CD4-positive, alpha-beta memory T cell (primary cell): ENCODE measurements at regions not wholly inside any gene's neighbourhood (a gene's known extent, or its start where the extent isn't known, plus 50 kb on each side); places are given as distances from the start of the nearest gene placed in this dataset.

Experiments
- CTCF ChIA-PET: fragments of 350-600 bp; sonication (Branson Sonifier 250); formaldehyde crosslinking; loops from one replicate; lab custom pipeline; 2021; ENCODE audit warnings: inconsistent platforms; ENCODE audit not compliant: partially characterized antibody; lab: Charles Lee
- POLR2A ChIA-PET: fragments of 350-600 bp; sonication (Branson Sonifier 250); formaldehyde crosslinking; loops from one replicate; lab custom pipeline; 2021; ENCODE audit not compliant: partially characterized antibody; lab: Charles Lee
- DNase-seq, 5 donors: peaks; one replicate each; pipeline versions ENCODE4 v3.0.0 to v3.0.0-alpha.2; 2020 to 2022; ENCODE audit warnings: mixed read lengths in 1 of 5
- H3K27ac ChIP-seq: one replicate; pipeline ENCODE4 v1.7.0; 2013; ENCODE audit warnings: low read depth, low read length
- H3K27me3 ChIP-seq: 2 replicates; pipeline ENCODE4 v1.7.0; 2013; ENCODE audit warnings: mild to moderate bottlenecking, low read length, moderate library complexity; ENCODE audit not compliant: insufficient read depth
- H3K36me3 ChIP-seq: 2 replicates; pipeline ENCODE4 v1.7.0; 2013; ENCODE audit warnings: mild to moderate bottlenecking, low read length, moderate library complexity; ENCODE audit not compliant: insufficient read depth
- H3K4me1 ChIP-seq: 2 replicates; pipeline ENCODE4 v1.7.0; 2013; ENCODE audit warnings: mild to moderate bottlenecking, low read length, moderate library complexity; ENCODE audit not compliant: insufficient read depth
- H3K4me3 ChIP-seq, 2 donors: one replicate each; pipeline ENCODE4 v1.7.0; 2013; ENCODE audit warnings: low read length in 2 of 2, mild to moderate bottlenecking in 1 of 2
- H3K9me3 ChIP-seq, 2 donors: one replicate each; pipeline ENCODE4 v1.7.0; 2013; ENCODE audit warnings: low read length in 2 of 2, control low read depth in 1 of 2; ENCODE audit not compliant: control insufficient read depth in 1 of 2
- H3K27ac Mint-ChIP-seq, 7 donors: one replicate each; pipeline ENCODE4 v1.8.0; 2020 to 2021; ENCODE audit warnings: mixed read lengths in 7 of 7, mild to moderate bottlenecking in 6 of 7, inconsistent platforms in 3 of 7, moderate library complexity in 3 of 7
- H3K27me3 Mint-ChIP-seq, 2 donors: one replicate each; pipeline ENCODE4 v1.8.0; 2020 to 2021; ENCODE audit warnings: mixed read lengths in 2 of 2
- H3K36me3 Mint-ChIP-seq, 2 donors: one replicate each; pipeline ENCODE4 v1.8.0; 2020 to 2021; ENCODE audit warnings: mixed read lengths in 2 of 2, inconsistent platforms in 1 of 2, mild to moderate bottlenecking in 1 of 2
- H3K4me1 Mint-ChIP-seq, 4 donors: one replicate each; pipeline ENCODE4 v1.8.0; 2020 to 2021; ENCODE audit warnings: mixed read lengths in 4 of 4, mild to moderate bottlenecking in 1 of 4
- H3K4me3 Mint-ChIP-seq, 8 donors: one replicate each; pipeline ENCODE4 v1.8.0; 2020 to 2021; ENCODE audit warnings: mixed read lengths in 8 of 8, mild to moderate bottlenecking in 7 of 8, moderate library complexity in 6 of 8, inconsistent platforms in 3 of 8
- H3K9me3 Mint-ChIP-seq, 8 donors: one replicate each; pipeline ENCODE4 v1.8.0; 2020 to 2021; ENCODE audit warnings: mixed read lengths in 8 of 8, mild to moderate bottlenecking in 5 of 8, inconsistent platforms in 3 of 8, moderate library complexity in 1 of 8
- intact Hi-C: fragments of 100-400 bp; cut with micrococcal nuclease; formaldehyde crosslinking; loops from one replicate; pipeline ENCODE4 v1.15.1; 2023

DNA sequence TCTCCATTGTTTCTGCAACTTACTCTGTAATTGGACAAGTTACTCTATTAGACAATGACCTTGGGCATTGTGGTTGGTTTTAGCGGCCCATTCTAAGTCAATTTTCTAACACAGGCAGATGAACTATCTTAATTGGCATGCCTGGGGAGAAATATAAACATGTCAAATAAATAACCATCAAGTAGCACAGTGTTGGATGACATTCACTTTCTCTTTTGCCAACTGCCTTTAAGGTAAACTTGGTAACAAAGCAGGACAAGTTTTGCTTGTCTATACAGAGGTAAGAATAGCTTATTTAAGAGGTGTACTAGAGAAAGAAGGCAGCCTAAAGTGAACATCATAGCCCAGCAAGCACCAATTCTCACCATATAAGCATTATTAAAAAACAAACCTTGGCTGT, 599.6 kb downstream of the GBE1 start:
- ChIA-PET POLR2A (no interaction called here), CTCF (no interaction called here)
- no peaks in the 10 kb centered on the region for H3K4me1 Mint-ChIP-seq
- H3K36me3 Mint-ChIP-seq = no peaks in the 10 kb centered on the region
- intact Hi-C loops = no loop called here
- H3K27me3 Mint-ChIP-seq = no peaks in the 10 kb centered on the region
- Histone ChIP-seq H3K36me3 (no peaks in the 10 kb centered on the region), H3K27ac (no peak overlapping the region), H3K27me3 (no peaks in the 10 kb centered on the region), H3K4me1 (no peaks in the 10 kb centered on the region), H3K9me3 (no peaks in the 10 kb centered on the region), H3K4me3 (no peak overlapping the region)
- H3K4me3 Mint-ChIP-seq = no peak overlapping the region
- DNase-seq = no peak
- peaks cover 0 to 17% (median 5%) of the 10 kb centered on the region in 8 donors for H3K9me3 Mint-ChIP-seq
- no peak overlapping the region for H3K27ac Mint-ChIP-seq

- H3K27ac ChIP-seq = no peak overlapping the region
- Mint-ChIP-seq H3K9me3 (peaks cover 0 to 21% (median 8%) of the 10 kb centered on the region in 8 donors), H3K4me1 (no peaks in the 10 kb centered on the region), H3K4me3 (no peak overlapping the region), H3K27me3 (no peaks in the 10 kb centered on the region), H3K36me3 (no peaks in the 10 kb centered on the region), H3K27ac (no peak overlapping the region)
- H3K4me3 ChIP-seq = no peak overlapping the region
- H3K36me3 ChIP-seq = no peaks in the 10 kb centered on the region
- no peaks in the 10 kb centered on the region for H3K27me3 ChIP-seq
- intact Hi-C loops = no loop called here
- ChIA-PET POLR2A (no interaction called here), CTCF (no interaction called here)
- no peaks in the 10 kb centered on the region for H3K4me1 ChIP-seq
- no peak for DNase-seq
- H3K9me3 ChIP-seq = peaks cover 0 to 1% of the 10 kb centered on the region in 2 donors
These were observed 600.3 kb downstream of the GBE1 start for GRCh38 chr3:81161100-81161499.

DNA sequence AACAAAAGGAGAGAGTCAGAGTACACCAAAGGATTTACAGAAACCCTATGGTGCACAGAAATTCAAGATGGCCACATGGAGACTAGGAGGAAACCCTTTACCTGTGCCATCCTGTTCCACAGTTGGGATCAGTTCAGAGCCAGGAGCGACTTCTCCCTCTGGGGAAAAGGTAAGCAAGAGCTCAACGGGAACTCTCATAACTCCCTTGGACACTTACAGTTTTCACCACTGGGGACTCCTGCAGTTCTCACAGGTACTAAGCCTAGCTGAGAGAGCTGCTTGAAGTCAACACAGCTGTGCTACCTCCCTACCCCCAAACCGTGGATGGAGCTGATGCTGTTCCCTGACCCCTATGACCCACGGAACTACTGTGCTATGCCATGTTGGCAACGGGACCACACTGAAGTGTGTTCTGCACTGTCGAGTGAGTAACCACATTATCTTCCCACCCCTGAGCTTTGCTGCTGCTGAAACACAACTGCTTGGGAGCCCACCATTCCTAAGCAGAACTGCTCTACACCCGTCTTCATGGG, 606.8 kb downstream of the GBE1 start:
- no peak overlapping the region for H3K4me3 ChIP-seq
- ChIA-PET POLR2A (no interaction called here), CTCF (no interaction called here)
- intact Hi-C loops = no loop called here
- no peaks in the 10 kb centered on the region for H3K4me1 ChIP-seq
- no peak for DNase-seq
- Mint-ChIP-seq H3K27ac (no peak overlapping the region), H3K4me1 (no peaks in the 10 kb centered on the region), H3K4me3 (no peak overlapping the region), H3K36me3 (no peaks in the 10 kb centered on the region), H3K27me3 (no peaks in the 10 kb centered on the region), H3K9me3 (peaks cover 0 to 24% (median 15%) of the 10 kb centered on the region in 8 donors)
- no peak overlapping the region for H3K27ac ChIP-seq
- no peaks in the 10 kb centered on the region for H3K36me3 ChIP-seq
- H3K27me3 ChIP-seq = no peaks in the 10 kb centered on the region
- peaks cover 0 to 8% of the 10 kb centered on the region in 2 donors for H3K9me3 ChIP-seq

DNA sequence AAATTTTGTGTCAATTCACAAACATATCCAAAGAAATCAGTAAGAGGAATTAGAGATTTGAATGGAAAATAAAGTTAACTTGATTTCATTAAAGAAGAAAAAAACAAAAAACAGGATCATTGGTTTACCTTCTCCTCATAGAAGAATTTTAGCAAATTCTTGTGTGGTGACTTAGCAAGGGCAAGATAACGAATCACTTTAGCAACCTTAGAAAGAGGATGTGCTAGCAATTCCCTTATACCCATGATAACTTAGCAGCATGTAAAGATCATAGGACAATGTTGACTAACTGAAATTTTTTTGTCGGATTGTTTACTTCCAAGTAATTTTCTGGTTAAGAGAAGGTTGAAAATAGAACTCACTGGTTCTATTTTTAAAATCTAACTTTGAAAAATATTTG, 609.3 kb downstream of the GBE1 start:
- POLR2A ChIA-PET = no interaction called here

DNA sequence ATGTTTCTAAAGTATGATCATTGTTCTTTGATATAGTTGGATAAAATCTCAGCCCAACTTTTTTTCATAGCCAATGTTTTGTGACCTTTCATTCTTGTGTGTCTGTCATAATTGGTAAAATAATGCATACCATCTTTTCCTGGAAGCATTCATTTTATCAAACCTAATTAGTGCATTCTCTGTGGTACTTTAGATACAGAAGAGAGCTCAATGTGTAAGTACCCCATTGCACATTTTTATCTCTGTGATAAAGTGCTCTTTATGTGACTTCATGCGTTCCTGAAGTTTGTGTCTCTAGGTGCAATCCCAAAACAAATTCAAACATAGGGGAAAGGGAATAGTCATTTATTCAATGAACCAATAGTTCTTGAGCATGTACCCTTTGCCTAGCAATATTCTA, 628.5 kb downstream of the GBE1 start:
- no peaks in the 10 kb centered on the region for H3K27me3 Mint-ChIP-seq
- peaks cover 0 to 11% (median 6%) of the 10 kb centered on the region in 8 donors for H3K9me3 Mint-ChIP-seq
- POLR2A ChIA-PET = no interaction called here
- H3K27ac Mint-ChIP-seq = no peak overlapping the region
- H3K4me3 ChIP-seq = no peak overlapping the region
- no peaks in the 10 kb centered on the region for H3K36me3 ChIP-seq
- H3K9me3 ChIP-seq = no peaks in the 10 kb centered on the region
- CTCF ChIA-PET = no interaction called here
- DNase-seq = no peak
- no peak overlapping the region for H3K4me3 Mint-ChIP-seq
- no peaks in the 10 kb centered on the region for H3K4me1 ChIP-seq
- no peaks in the 10 kb centered on the region for H3K36me3 Mint-ChIP-seq
- H3K27me3 ChIP-seq = no peaks in the 10 kb centered on the region
- intact Hi-C loops = no loop called here
- no peaks in the 10 kb centered on the region for H3K4me1 Mint-ChIP-seq
- no peak overlapping the region for H3K27ac ChIP-seq

More for the DNA sequence above, 609.3 kb downstream of the GBE1 start:
- Histone ChIP-seq H3K27ac (no peak overlapping the region), H3K36me3 (no peaks in the 10 kb centered on the region), H3K9me3 (peaks cover 0 to 8% of the 10 kb centered on the region in 2 donors), H3K4me3 (no peak overlapping the region), H3K4me1 (no peaks in the 10 kb centered on the region), H3K27me3 (no peaks in the 10 kb centered on the region)
- no peak overlapping the region for H3K4me3 Mint-ChIP-seq
- H3K27ac Mint-ChIP-seq = no peak overlapping the region
- CTCF ChIA-PET = no interaction called here
- no peaks in the 10 kb centered on the region for H3K27me3 Mint-ChIP-seq
- peaks cover 0 to 23% (median 13%) of the 10 kb centered on the region in 8 donors for H3K9me3 Mint-ChIP-seq
- H3K36me3 Mint-ChIP-seq = no peaks in the 10 kb centered on the region
- DNase-seq = no peak
- no peaks in the 10 kb centered on the region for H3K4me1 Mint-ChIP-seq
- intact Hi-C loops = no loop called here

GRCh38 chr3:81105789-81106488, 655.5 kb downstream of the GBE1 start:
- no peaks in the 10 kb centered on the region for H3K27me3 Mint-ChIP-seq
- H3K4me1 Mint-ChIP-seq = no peaks in the 10 kb centered on the region
- peaks cover 0 to 17% (median 5%) of the 10 kb centered on the region in 8 donors for H3K9me3 Mint-ChIP-seq
- Histone ChIP-seq H3K9me3 (no peaks in the 10 kb centered on the region), H3K36me3 (no peaks in the 10 kb centered on the region), H3K27ac (no peak overlapping the region), H3K27me3 (no peaks in the 10 kb centered on the region), H3K4me1 (no peaks in the 10 kb centered on the region), H3K4me3 (no peak overlapping the region)
- no peaks in the 10 kb centered on the region for H3K36me3 Mint-ChIP-seq
- DNase-seq = no peak
- intact Hi-C loops = no loop called here
- no peak overlapping the region for H3K27ac Mint-ChIP-seq
- H3K4me3 Mint-ChIP-seq = no peak overlapping the region
- ChIA-PET POLR2A (no interaction called here), CTCF (no interaction called here)

DNA sequence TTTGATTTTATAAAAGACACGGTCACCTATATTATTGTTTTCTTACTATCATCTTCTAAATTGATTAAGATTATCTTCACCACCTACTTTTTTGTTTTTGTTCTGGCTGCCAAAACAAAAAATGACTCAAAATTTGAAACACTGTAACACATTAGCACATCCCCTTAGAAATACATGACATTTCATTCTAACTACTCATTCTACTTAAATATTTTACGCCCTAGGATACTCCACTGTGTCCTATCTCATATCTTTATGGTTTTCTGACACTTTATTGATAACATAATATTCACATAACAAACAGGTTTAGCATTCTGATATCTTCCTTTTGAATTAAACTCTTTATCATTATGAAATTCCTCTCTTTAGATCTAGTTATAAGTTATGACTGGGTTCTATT, 656.2 kb downstream of the GBE1 start:
- no peak overlapping the region for H3K27ac ChIP-seq
- no peaks in the 10 kb centered on the region for H3K9me3 ChIP-seq
- H3K4me3 ChIP-seq = no peak overlapping the region
- DNase-seq = no peak
- POLR2A ChIA-PET = no interaction called here
- CTCF ChIA-PET = no interaction called here
- no peaks in the 10 kb centered on the region for H3K27me3 ChIP-seq
- H3K27ac Mint-ChIP-seq = no peak overlapping the region
- no peak overlapping the region for H3K4me3 Mint-ChIP-seq
- H3K27me3 Mint-ChIP-seq = no peaks in the 10 kb centered on the region
- H3K36me3 ChIP-seq = no peaks in the 10 kb centered on the region
- peaks cover 0 to 14% (median 5%) of the 10 kb centered on the region in 8 donors for H3K9me3 Mint-ChIP-seq
- H3K36me3 Mint-ChIP-seq = no peaks in the 10 kb centered on the region
- intact Hi-C loops = no loop called here
- H3K4me1 ChIP-seq = no peaks in the 10 kb centered on the region
- no peaks in the 10 kb centered on the region for H3K4me1 Mint-ChIP-seq
